NCI-H128 (cell line): ENCODE measurements at regions not wholly inside any gene's neighbourhood (a gene's known extent, or its start where the extent isn't known, plus 50 kb on each side); places are given as distances from the start of the nearest gene placed in this dataset.
"Not testable (repeated sequence)": the region's sequence is repeated elsewhere in the genome, so short reads cannot be mapped to it uniquely, and the experiment has no call there.

ENCODE experiments used
- DNase-seq: peaks from one replicate; lab custom pipeline; 2025; ENCODE audit not compliant: unreplicated experiment; lab: John Stamatoyannopoulos, UW

DNA sequence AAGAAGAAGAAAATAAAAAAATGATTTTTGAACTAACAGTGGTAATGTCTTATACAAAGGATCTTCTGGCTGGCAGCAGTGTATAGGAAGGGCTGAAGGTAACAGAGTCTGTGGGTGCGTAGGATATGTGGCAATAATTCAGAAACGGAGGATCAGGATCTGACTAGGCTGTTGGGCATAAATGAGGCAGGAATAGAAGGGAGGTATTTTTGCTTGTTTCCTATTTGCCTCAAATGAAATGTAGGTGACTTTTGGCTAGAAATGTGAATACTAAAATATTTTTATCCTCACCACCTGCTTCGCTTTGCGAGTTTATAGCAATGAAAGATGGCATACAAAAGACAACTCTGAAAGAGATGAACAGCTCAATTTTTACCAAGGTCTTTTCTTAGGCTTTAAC lies 1086.1 kb upstream of the CELF4 start:
- DNase-seq = no peak

DNA sequence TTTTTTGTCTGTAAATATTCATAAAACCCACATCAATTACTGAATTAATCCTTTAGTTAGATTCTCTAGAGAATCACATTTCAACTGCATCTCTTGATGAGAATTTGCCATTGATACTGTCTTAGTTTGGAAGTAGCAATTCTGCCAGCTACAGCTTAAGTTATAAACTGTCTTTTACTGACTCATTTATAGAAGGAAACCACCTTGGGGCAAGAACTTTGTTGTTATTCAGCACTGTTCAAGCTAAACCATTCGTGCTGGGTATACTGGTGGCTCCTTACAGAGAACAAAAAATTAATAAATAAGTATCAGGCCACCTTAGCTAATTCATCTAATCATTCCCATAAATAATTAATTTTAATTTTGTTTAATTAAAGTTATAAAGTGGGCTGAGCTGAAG lies 1082.6 kb upstream of the CELF4 start:
- no peak for DNase-seq

DNA sequence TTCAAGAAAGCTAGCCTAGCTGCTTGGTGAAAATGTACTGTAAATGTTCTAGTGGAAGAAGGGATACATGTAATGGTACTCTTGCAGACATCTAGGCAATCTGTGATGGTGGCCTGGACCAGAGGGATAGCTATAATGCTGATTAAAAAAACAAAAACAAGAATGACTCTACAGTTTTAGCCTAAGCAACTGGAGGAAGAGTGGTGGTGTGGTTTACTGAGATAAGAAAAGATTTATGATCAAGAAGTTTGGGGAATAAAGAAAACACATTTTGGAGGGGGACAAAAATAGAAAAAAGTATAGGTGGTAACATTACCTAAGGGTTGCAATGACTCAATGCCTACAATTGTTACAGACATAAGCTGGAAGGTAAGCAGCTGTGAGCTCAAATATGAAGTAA lies 1080.7 kb upstream of the CELF4 start:
- DNase-seq = no peak

DNA sequence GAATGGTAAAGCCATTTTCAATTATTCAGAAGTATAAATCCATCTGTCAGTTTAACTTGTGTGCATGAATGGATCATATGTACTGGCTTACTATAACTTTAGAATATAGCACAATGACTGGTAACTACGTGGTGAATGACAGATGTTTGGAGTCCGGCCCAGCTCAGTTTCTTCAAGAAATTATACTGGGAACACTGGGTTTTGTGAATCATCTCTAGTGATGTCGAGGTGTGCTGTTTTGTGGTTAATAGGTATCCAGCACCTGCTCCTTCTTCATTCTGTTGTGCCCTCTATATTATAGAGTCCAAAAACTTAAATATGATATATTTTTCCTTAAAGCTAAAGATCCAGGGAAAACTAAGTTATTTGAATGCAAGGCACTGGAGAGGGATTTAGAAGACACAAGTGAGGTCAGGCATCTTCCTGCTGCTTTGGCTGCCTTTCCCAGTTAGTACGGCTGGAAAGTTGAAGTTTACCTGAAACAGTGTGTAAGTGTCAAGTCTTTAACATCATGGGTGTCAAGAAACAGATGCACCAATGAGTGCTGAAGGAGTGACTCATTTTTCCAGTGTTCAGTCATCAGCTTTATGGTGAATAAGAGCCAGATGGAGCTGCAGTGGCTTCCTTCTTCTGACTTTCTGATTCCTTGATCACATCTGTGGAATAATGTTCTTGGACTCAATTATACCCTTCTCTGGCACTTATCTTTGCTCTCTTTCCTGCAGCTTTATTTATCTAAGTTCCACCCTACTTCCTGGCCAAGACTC lies 1079.5 kb upstream of the CELF4 start:
- DNase-seq = no peak

DNA sequence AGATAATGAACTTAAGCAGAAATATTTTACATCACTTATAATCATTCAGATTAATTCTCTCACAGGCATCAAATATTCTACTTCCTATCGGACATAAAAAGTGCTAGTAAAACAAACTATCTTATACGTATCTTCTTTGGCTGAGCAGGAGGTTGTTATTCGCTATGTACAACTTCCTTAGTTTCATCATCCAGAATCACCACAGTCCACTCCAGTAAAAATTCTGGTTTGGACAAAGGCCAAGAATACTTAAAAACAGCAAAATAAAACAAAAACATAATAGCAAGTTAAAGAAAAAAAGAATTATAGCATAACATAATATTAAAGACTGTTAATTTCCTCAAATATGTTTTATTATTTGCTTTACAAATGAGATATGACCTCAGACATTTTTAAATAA lies 1077.1 kb upstream of the CELF4 start:
- DNase-seq = no peak

DNA sequence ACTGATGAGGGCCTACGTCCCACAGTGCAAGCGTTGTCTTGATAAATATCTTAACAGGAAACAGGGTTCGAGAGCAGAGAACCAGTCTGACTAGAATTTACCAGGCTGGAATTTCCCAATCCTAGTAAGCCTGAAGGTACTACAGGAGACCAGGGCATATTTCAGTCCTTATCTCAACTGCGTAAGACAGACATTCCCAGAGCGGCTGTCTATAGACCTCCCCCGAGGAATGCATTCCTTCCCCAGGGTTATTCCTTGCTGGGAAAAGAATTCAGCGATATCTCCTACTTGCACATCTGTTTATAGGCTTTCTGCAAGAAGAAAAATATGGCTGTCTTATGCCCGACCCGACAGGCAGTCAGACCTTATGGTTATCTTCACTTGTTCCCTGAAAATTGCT lies 1074.1 kb upstream of the CELF4 start:
- DNase-seq = not testable (repeated sequence)

DNA sequence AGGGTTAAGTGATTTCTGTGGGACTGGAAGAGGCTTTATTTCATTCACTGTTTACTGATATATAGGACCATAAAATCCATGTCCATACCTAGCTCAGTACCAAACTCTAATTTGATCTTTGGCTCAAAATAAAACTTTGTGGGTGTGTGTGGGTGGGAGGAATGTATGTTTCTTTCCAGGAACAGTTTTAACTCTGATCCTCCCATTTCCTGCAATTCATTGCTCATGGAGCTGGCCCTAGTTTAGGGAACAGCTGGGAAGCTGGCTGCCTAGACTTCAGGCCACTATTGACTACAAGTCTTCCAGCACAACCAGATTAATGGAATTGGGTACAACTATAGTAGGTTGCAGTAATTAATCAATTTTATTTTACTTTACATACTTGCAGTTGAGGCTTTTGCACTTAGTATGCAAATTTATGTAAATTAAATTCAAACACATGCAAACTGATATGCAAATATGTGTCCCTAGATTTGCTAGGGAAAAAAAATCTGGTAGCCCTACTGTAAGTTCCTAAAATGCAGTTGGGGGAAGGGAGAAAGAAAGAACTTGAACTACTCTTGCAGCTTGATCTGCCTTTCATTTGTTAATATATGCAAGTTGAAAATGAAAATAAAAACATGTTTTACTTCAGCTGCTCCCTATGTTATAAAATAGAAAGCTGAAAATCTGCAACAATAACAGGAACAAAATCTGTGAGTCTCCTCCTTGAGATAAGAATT lies 1070.3 kb upstream of the CELF4 start:
- DNase-seq = no peak

DNA sequence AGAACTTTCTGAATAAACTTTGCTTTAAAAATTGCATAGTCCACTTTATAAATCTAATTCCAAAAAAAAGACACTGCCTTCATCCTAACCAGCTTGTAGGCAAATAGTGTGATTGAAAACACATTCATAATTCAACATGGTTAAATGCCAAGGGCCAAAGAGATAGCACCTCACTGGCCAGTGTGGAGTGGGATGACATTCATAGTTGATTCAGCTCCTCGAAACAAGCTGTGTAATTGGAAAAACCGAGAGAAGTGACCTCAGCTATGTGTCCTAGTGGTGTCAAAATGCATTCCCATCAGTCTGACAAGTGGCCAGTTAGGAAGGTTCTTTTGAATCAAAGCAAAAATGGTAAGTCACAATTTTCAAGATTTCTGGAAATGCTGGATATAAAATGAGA lies 1068.5 kb upstream of the CELF4 start:
- DNase-seq = no peak

DNA sequence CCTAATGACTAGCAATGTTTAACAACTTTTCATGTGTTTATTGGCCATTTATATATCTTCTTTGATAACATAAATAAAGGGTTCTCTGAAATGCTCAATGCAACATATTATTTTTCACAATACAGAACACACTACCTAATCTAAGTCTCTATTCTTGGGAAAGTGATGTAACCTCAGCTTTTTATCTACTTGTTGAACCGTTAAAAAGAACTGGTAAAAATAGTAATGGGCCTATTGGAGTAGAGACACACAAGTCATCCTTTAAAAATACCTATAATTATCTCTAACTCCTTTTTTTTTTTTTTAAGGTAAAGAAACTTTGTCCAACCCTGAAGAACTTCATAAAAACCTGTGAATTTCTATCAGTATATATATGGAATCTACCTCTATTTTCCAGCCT lies 1067.7 kb upstream of the CELF4 start:
- no peak for DNase-seq

DNA sequence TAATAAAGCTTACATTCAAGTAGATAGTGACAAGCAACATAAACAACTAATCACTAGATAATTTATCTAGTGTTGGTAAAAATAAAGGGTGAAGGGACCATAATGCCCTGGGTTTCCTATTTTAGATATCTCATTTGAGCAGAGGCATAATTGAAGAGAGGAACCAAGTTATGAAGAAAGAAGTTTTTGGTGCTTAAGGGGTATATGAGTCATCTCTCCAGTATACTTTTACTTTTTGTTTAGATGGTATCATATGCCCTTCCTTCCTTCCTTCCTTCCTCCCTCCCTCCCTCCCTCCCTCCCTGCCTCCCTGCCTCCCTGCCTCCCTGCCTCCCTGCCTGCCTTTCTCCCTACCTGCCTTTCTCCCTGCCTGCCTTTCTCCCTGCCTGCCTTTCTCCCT lies 1053.5 kb upstream of the CELF4 start:
- DNase-seq = no peak

DNA sequence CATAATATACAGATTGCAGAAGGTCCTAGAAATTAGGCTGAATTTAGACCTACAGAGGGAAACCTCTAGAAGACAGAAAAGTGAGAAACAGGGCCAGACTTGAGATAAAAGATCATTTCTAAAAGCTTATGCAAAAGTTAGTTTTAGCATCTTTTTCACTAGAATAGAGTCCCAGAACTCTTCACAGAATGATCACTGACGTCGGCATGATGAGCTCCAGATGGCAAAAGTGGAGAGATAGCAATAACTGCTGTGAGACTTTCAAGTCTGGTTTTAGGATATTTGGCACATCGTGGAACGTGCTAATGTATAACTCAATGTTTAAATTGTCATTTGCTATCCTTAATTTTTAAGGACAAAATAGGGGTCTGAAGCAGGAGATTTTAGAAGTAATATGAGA lies 1050.7 kb upstream of the CELF4 start:
- no peak for DNase-seq

DNA sequence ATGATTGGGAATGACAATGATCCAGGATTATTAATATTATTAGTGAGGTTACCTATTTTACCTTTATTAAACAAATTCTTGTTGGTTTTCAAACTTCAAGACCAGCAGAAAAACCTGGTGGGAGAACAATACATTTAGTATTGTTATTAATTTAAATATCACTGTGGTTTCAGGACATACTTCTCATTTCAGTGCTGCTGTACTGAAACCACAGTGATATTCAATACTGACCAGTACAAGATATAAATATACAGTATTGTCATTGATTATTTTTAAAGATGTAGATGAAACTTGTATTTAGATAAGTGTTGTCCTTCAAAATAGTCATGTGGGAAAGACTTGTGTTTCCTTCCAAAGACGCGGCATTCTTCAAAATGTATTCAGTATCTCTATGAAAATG lies 1047.3 kb upstream of the CELF4 start:
- DNase-seq = no peak

DNA sequence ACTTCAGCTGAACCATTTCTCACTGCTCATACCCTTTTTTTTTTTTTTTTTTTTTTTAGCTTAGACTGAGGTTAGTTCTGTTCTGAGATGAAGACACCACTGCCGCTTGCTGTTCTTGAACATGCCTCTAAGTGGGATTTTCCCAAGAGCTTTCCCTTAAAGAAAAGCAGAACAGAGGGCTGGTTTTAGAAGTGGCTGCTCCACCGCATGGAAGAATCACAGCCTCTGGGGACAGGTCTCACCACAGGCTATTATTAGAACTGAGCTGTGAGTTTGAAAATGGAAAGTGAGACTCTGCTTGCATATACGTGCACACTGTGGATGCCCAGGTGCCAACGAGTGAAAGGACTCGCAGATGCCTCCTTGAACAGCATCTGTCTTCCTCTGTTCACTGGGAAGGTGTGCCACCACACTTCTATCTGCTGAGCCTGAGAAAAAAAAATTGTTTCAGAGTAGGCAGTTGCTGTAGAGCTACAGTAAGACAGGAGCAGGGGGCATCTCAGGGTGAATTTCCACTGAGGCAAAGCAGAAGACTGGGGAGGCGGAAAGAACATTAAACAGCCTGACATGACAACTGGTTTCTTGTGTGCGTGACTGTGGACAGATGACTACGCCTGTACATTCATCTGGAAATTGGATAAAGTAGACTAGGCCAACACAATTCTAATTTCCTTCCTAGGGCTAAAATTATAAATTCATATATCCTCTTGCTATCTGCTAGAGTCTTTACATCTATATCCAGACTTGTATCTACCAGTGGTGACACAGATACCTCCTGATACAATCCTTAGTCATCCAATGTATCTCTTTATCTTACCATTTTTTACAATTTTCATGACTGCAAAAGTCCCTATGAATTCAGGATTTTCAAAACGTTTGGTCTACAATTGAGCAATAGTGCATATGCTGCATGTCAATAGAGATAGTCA lies 1045.7 kb upstream of the CELF4 start:
- DNase-seq = no peak

DNA sequence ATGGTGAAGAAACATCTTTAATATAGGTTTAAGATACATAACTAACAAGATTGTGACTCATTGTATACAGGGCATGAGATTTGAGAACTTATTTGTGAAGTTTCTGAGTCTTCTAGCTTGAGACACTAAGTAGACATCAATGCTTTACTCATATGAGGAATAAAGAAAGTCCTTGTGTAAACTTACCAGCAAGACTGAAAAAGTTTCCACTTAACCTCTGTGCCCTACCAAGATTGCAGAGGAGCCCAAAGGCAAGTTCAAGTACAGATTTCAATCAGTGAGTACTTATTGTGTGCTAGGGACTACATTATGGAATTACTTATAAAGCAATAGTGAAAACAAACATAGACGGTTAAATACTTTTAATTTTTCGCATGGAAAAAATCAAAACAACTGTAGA lies 1041.2 kb upstream of the CELF4 start:
- no peak for DNase-seq

DNA sequence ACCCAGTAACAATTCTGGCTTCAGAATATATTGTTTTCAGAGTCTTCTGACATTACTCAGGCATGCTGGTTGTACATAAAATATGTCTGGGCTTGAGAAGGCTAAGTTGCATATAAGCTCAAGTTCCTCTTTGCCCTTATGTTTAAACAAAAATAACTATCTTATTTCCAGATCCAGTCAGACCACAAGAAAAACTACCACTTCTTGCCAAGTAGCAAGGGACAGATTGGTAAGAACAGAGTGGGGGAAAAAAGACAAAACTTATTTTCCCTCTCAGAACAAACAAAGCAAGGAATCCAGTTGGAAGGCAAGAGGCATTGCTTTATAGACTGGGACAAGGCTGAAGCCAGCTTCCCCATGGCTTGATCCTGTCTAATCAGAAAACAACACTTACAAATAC lies 1036.7 kb upstream of the CELF4 start:
- DNase-seq = no peak

DNA sequence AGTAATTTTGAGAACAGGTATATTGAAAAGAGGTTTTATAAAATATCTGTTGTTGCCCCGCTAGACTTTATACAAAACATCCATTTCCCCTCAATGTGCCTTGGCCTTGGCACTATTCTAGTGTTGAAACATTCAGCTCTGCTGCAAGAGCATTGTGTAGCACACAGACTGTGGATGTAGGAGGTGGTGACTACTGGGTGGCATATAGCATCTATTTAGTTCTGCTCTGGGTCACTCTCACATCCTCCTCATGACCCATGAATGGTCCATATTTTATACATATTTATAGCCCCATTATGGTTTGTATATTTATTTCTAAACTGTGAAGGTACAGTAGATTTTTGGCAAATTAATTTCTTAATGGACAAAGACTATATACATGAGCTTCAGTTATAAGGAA lies 1022.0 kb upstream of the CELF4 start:
- no peak for DNase-seq

DNA sequence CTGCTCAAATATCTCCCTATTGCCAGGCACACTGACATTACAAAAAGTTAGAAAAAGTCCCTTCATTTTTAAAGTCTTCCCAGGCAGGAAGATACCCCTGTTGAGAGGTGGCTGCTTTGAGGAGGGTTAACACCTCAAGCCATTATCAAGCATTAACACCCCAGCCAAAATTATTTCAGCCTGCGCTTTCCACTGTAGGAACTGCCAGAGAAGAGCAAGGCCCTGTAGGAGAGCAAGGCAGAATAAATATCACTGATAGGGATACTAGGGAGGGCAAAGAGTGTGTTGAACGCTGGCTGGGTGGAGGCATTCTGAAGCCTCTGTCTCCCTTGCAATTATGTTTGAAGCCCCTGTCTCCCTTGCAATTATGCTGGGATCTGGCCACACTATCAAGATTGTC lies 1020.7 kb upstream of the CELF4 start:
- DNase-seq = no peak

DNA sequence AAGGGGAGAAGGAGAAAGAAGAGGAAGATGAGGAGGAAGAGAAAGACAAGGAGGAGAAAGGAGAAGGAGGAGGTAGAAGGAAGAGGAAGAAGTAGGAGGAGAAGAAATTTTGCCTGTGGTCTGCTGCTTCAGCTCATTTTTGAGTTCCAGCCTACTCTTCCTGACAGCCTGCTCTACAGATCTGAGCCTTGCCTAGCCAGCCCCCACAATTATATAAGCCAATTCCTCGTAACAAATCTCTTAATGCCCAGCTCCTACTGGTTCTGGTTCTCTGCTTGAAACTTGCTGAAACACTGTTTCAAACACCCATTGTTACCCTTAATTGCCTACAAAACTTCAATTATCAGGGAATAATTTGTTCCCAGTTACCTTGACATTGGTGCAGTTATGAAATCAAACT lies 1014.2 kb upstream of the CELF4 start:
- DNase-seq = no peak

DNA sequence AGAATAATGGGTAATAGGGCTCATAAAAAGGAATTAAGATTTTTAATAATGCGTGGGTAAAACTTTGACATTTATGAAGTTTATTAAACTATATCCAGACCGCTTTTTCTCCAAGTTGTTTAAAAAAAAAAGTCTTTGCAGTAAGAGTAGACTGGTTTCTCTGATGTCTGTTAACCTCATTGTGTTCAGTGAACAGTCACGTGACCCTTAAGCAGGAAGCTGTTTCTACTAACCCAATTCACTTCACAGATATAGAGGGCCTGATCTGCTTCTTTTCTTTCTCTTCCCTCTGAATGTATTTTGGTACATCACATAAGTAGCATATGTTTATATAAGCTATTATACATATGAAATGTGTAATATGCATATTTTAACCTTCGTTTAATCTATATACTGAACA lies 1011.3 kb upstream of the CELF4 start:
- DNase-seq = no peak

DNA sequence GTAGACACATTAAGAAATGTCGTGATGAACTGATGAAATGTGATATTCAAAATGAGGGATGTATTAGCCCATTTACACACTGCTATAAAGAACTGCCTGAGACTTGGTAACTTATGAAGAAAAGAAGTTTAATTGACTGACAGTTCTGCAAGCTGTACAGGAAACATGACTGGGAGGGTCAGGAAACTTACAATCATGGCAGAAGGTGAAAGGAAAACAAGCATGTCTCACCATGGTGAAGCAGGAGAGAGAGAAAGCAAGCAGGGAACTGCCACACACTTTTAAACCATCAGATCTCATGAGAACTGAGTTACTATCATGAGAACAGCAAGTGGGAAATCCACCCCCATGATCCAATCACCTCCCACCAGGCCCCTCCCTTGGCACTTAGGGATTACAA lies 1010.8 kb upstream of the CELF4 start:
- DNase-seq = no peak

DNA sequence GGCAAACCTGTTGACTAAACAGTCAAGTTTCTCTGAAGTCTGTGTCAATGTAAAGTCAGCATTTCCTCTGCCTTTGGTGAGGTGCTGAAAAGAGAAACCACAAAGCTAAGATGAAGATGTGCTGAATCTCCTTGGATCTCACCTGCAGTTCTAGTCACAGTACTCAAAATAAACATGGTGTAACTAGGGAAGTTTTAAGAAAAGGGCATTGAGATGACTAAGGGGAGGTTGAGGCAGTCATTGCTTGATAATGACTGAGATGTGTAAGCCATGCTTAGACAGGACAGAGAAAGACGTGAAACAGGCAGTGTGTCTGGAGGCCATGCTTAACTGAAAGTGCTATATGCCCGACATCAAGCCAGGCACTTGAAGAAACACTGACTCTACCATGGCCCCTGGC lies 1010.0 kb upstream of the CELF4 start:
- DNase-seq = no peak

DNA sequence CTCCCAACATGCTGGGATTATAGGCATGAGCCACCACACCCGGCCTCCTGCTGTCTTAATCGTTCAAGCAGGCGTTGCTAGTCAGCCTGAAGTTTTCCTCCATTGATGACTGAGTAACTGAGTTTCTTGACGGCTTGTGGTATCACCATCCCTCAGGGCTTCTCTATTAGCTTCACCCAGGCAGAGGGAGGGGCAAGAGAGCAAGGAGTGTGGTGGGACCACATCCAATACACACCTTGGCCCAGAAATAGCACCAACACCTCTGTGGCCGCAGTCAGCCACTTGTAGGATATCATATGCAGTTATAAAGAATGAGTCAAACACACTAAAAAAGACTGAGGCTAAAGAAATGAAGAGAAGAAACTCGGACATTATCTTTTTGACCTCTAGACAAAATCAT lies 1009.4 kb upstream of the CELF4 start:
- DNase-seq = no peak
